GM12878 (cell line): ENCODE measurements at regions not wholly inside any gene's neighbourhood (a gene's known extent, or its start where the extent isn't known, plus 50 kb on each side); places are given as distances from the start of the nearest gene placed in this dataset.

Experiments used
- ATAC-seq: fragments of 200-7000 bp; cut with Tn5 transposase; 3 replicates; pipeline ENCODE4 v1.9.1; 2020; ENCODE audit warnings: mild to moderate bottlenecking, moderate library complexity
- BruUV-seq: library from RNA; stranded (reverse); fragments of 400-500 nt; replicated peaks from 2 replicates; lab custom pipeline; 2021; lab: Mats Ljungman, UMichigan
- CTCF ChIA-PET: fragments of 300-600 bp; sonication (Branson Sonifier 250); formaldehyde crosslinking; extraction: SDS; loops from one replicate; lab custom pipeline; 2021; ENCODE audit warnings: inconsistent platforms; lab: Yijun Ruan, JAX
- POLR2A ChIA-PET: fragments of 350-600 bp; formaldehyde crosslinking; extraction: SDS; loops from one replicate; lab custom pipeline; 2021; ENCODE audit warnings: inconsistent platforms; lab: Charles Lee
- RAD21 ChIA-PET: fragments of 300-600 bp; sonication (Branson Sonifier 250); formaldehyde crosslinking; loops from one replicate; lab custom pipeline; 2023; ENCODE audit warnings: antibody characterized with exemption; ENCODE audit not compliant: unreplicated experiment; lab: Charles Lee
- SMC1A ChIA-PET: fragments of 300-600 bp; sonication (Branson Sonifier 250); formaldehyde crosslinking; loops from one replicate; lab custom pipeline; 2023; ENCODE audit not compliant: unreplicated experiment, uncharacterized antibody; lab: Charles Lee
- DNase-seq: peaks from one replicate; pipeline ENCODE4 v3.0.0-alpha.2; 2011; ENCODE audit warnings: low read depth, low spot score
- FAIRE-seq: peaks from 3 replicates; lab custom pipeline; 2011; peaks lifted over from hg19 to GRCh38; lab: Jason Lieb, UNC
- H2AFZ ChIP-seq: 2 replicates; pipeline ENCODE4 v1.6.0; 2011; ENCODE audit warnings: low read depth, low read length, control low read depth; ENCODE audit not compliant: control insufficient read depth
- H3K27ac ChIP-seq: 2 replicates; pipeline ENCODE4 v1.5.1; 2011; ENCODE audit warnings: control low read depth; ENCODE audit not compliant: control insufficient read depth, insufficient read depth
- H3K27me3 ChIP-seq, 2 experiments: replicated peaks in 1 of 2; 2 replicates each; pipeline versions ENCODE4 v1.6.0 to v1.6.1; 2011; ENCODE audit warnings: low read length in 1 of 2; ENCODE audit not compliant: control insufficient read depth in 2 of 2, insufficient read depth in 2 of 2
- H3K36me3 ChIP-seq, 2 experiments: 2 replicates each; pipeline ENCODE4 v1.5.1; 2011; ENCODE audit warnings: low read length in 1 of 2; ENCODE audit not compliant: control insufficient read depth in 2 of 2, insufficient read depth in 2 of 2
- H3K4me1 ChIP-seq: 2 replicates; pipeline ENCODE4 v1.6.1; 2011; ENCODE audit warnings: mild to moderate bottlenecking, low read length, moderate library complexity, mixed read lengths; ENCODE audit not compliant: control insufficient read depth, insufficient read depth
- H3K4me2 ChIP-seq: 2 replicates; pipeline ENCODE4 v1.6.0; 2011; ENCODE audit warnings: control low read depth; ENCODE audit not compliant: control insufficient read depth, insufficient read depth
- H3K4me3 ChIP-seq: fragments of 200-600 bp; sonication (generic); 2 replicates; pipeline ENCODE4 v1.5.1; 2016
- H3K79me2 ChIP-seq: 2 replicates; pipeline ENCODE4 v1.6.0; 2011; ENCODE audit warnings: low read length; ENCODE audit not compliant: control insufficient read depth, insufficient read depth
- H3K9ac ChIP-seq: 2 replicates; pipeline ENCODE4 v1.8.0; 2011; ENCODE audit warnings: low read length, control low read depth, mixed read lengths; ENCODE audit not compliant: control insufficient read depth, insufficient read depth
- H3K9me3 ChIP-seq: replicated peaks from 3 replicates; pipeline ENCODE4 v1.5.1; 2011; ENCODE audit warnings: mild to moderate bottlenecking, low read length; ENCODE audit not compliant: control insufficient read depth, insufficient read depth
- H4K20me1 ChIP-seq: 2 replicates; pipeline ENCODE4 v1.6.0; 2011; ENCODE audit not compliant: control insufficient read depth, insufficient read depth
- CBX5 ChIP-seq: sonication (generic); IDR thresholded peaks from 2 replicates; pipeline ENCODE4 v1.6.1; 2016; ENCODE audit warnings: low read depth, moderate library complexity, mild to moderate bottlenecking, inconsistent platforms
- CEBPZ ChIP-seq: fragments of 150-350 bp; IDR thresholded peaks from 2 replicates; pipeline ENCODE4 v1.6.1; 2016; ENCODE audit warnings: low read depth, low read length
- EED ChIP-seq: sonication (generic); IDR thresholded peaks from 2 replicates; pipeline ENCODE4 v1.6.1; 2016; ENCODE audit warnings: antibody characterized with exemption, low read depth
- EZH2 ChIP-seq: IDR thresholded peaks from 2 replicates; pipeline ENCODE4 v1.6.1; 2012; ENCODE audit warnings: low read depth, mild to moderate bottlenecking, control low read depth, inconsistent platforms, low read length, borderline replicate concordance; ENCODE audit not compliant: control insufficient read depth
- FOXK2 ChIP-seq: fragments of 450-650 bp; IDR thresholded peaks from 2 replicates; pipeline ENCODE4 v1.6.1; 2017; ENCODE audit warnings: mild to moderate bottlenecking, moderate library complexity
- FOXM1 ChIP-seq: IDR thresholded peaks from 2 replicates; pipeline ENCODE4 v1.6.1; 2012; ENCODE audit warnings: low read depth, mild to moderate bottlenecking, inconsistent platforms, low read length, moderate library complexity
- GATAD2B ChIP-seq: fragments of 450-650 bp; conservative IDR thresholded peaks from 2 replicates; pipeline ENCODE4 v1.6.1; 2017; ENCODE audit warnings: low read depth, mild to moderate bottlenecking, moderate library complexity
- LARP7 ChIP-seq: fragments of 450-650 bp; IDR thresholded peaks from 2 replicates; pipeline ENCODE4 v1.6.1; 2017; ENCODE audit warnings: mild to moderate bottlenecking
- MEF2B ChIP-seq: fragments of 450-650 bp; IDR thresholded peaks from 2 replicates; pipeline ENCODE4 v1.6.1; 2018; ENCODE audit warnings: mild to moderate bottlenecking, moderate library complexity; ENCODE audit not compliant: partially characterized antibody, poor library complexity, severe bottlenecking
- NFIC ChIP-seq: IDR thresholded peaks from 2 replicates; pipeline ENCODE4 v1.6.1; 2012; ENCODE audit warnings: low read depth, mild to moderate bottlenecking, inconsistent platforms, low read length, moderate library complexity
- NFYA ChIP-seq: IDR thresholded peaks from 2 replicates; pipeline ENCODE4 v1.6.1; 2011; ENCODE audit warnings: low read depth, mild to moderate bottlenecking, low read length, improper control_type of control experiment, borderline replicate concordance
- RAD51 ChIP-seq: fragments of 450-650 bp; IDR thresholded peaks from 2 replicates; pipeline ENCODE4 v1.6.1; 2016; ENCODE audit warnings: moderate library complexity, mild to moderate bottlenecking, inconsistent platforms
- SMARCA5 ChIP-seq: fragments of 450-650 bp; IDR thresholded peaks from 2 replicates; pipeline ENCODE4 v1.6.1; 2017; ENCODE audit warnings: mild to moderate bottlenecking
- SUPT20H ChIP-seq: IDR thresholded peaks from 2 replicates; pipeline ENCODE4 v1.6.1; 2011; ENCODE audit warnings: low read depth, mild to moderate bottlenecking, low read length, moderate library complexity, borderline replicate concordance; ENCODE audit not compliant: control insufficient read depth
- ZBTB11 ChIP-seq: fragments of 450-650 bp; formaldehyde crosslinking; IDR thresholded peaks from 2 replicates; pipeline ENCODE4 v1.5.0; 2022; ENCODE audit warnings: mild to moderate bottlenecking, missing genetic modification characterization
- ZNF24 ChIP-seq: fragments of 450-650 bp; IDR thresholded peaks from 2 replicates; pipeline ENCODE4 v1.6.1; 2017; ENCODE audit warnings: antibody characterized with exemption, mild to moderate bottlenecking
- ZSCAN29 ChIP-seq: fragments of 450-650 bp; IDR thresholded peaks from 2 replicates; pipeline ENCODE4 v1.6.1; 2017; ENCODE audit warnings: mild to moderate bottlenecking, moderate library complexity
- WGBS: methylation state at CpG from one replicate; pipeline ENCODE4 v1.1.6; 2016; ENCODE audit warnings: low lambda C conversion rate; ENCODE audit not compliant: insufficient replicate concordance, insufficient coverage; ENCODE audit errors: missing lambda C conversion rate; 5-methylcytosine and 5-hydroxymethylcytosine counted together
- in situ Hi-C: fragments of 300-500 bp; cut with MboI; formaldehyde crosslinking; loops from 9 replicates; pipeline ENCODE4 v1.14.3; 2018; ENCODE audit warnings: mixed read lengths
- intact Hi-C: fragments of 100-400 bp; cut with micrococcal nuclease; formaldehyde crosslinking; loops from one replicate; pipeline ENCODE4 v1.14.2; 2022; ENCODE audit not compliant: unreplicated experiment

- ATAC-seq: no peak
- no TSS peak for BruUV-seq
- Histone ChIP-seq H3K27me3 (no peaks in the 10 kb centered on the region), H3K9ac (no peak overlapping the region), H4K20me1 (no peaks in the 10 kb centered on the region), H3K27ac (no peak overlapping the region), H3K36me3 (no peaks in the 10 kb centered on the region), H2AFZ (no peak overlapping the region), H3K79me2 (no peaks in the 10 kb centered on the region), H3K9me3 (no peaks in the 10 kb centered on the region), H3K4me1 (no peaks in the 10 kb centered on the region), H3K4me3 (no peak overlapping the region), H3K4me2 (no peak overlapping the region)
- ChIA-PET RAD21 (no interaction called here), SMC1A (no interaction called here), CTCF (no interaction called here), POLR2A (no interaction called here)
- FAIRE-seq: no peak
- in situ Hi-C loops: no loop called here
- WGBS: 23% methylated on average over 9 of the region's 9 CpGs
- no peak for DNase-seq
- intact Hi-C loops: no loop called here
- TF ChIP-seq ZBTB11 (CRISPR knock-in tag): no peak
- TF ChIP-seq ZNF24: no peak
- no peak for TF ChIP-seq SMARCA5
- TF ChIP-seq LARP7: no peak
- no peak for TF ChIP-seq EZH2
- no peak for TF ChIP-seq SUPT20H
- TF ChIP-seq GATAD2B: no peak
- TF ChIP-seq RAD51: no peak
- no peak for TF ChIP-seq ZSCAN29
- TF ChIP-seq CEBPZ: no peak
- TF ChIP-seq CBX5: no peak
- TF ChIP-seq MEF2B: no peak
- TF ChIP-seq FOXK2: no peak
- TF ChIP-seq EED: no peak
- no peak for TF ChIP-seq NFIC
- no peak for TF ChIP-seq FOXM1
- TF ChIP-seq NFYA: no peak
Observed at GRCh38 chr13:26459276-26460131, 98.0 kb upstream of the WASF3 start.
